ENCODE measurements at regions not wholly inside any gene's neighbourhood (a gene's known extent, or its start where the extent isn't known, plus 50 kb on each side); places are given as distances from the start of the nearest gene placed in this dataset.

- H4K5ac ChIP-seq (ENCODE audit: insufficient read length, low read depth, low read length): no peak overlapping the region
- WGBS (ENCODE audit: extremely low coverage, insufficient read length, low lambda C conversion rate): no CpG with 5 or more reads among the region's 1 CpG
Observed at GRCh38 chr4:32930700-32931099, 2210.5 kb downstream of the PCDH7 start.

More at GRCh38 chr4:32930700-32931099, 2210.5 kb downstream of the PCDH7 start:
- Histone ChIP-seq H2BK5ac (ENCODE audit: insufficient read length, low read length) (no peak overlapping the region), H2AFZ (ENCODE audit: low read length) (no peak overlapping the region), H3K79me1 (ENCODE audit: insufficient read depth, low read depth, low read length, poor library complexity, severe bottlenecking) (no peaks in the 10 kb centered on the region), H3K23ac (ENCODE audit: insufficient read length, low read depth, low read length) (no peak overlapping the region), H3K23me2 (ENCODE audit: insufficient read length, low read depth, low read length, poor library complexity, severe bottlenecking) (no peaks in the 10 kb centered on the region), H4K91ac (ENCODE audit: insufficient read length, low read depth, low read length) (no peak overlapping the region), H3K79me2 (ENCODE audit: insufficient read depth, low read length) (no peaks in the 10 kb centered on the region), H2BK15ac (ENCODE audit: low read depth, low read length) (no peak overlapping the region), H3K4ac (ENCODE audit: low read depth, low read length) (no peak overlapping the region), H2BK120ac (ENCODE audit: low read depth, low read length, poor library complexity, severe bottlenecking) (no peak overlapping the region), H2BK12ac (ENCODE audit: insufficient read length, low read depth, low read length) (no peak overlapping the region), H2AK5ac (ENCODE audit: insufficient read length, low read length) (no peak overlapping the region), H3T11ph (ENCODE audit: low read length) (no peak overlapping the region), H4K8ac (replicated peaks; ENCODE audit: insufficient read length, low read depth, low read length) (no peak overlapping the region), H3K18ac (ENCODE audit: insufficient read length, low read depth, low read length) (no peak overlapping the region), H3K14ac (ENCODE audit: insufficient read depth, low read length) (no peak overlapping the region), H2BK20ac (ENCODE audit: low read depth, low read length, poor library complexity, severe bottlenecking) (no peak overlapping the region), H3K9me3 (ENCODE audit: control insufficient read depth, low read depth, low read length) (no peaks in the 10 kb centered on the region), H4K20me1 (ENCODE audit: control insufficient read depth, insufficient read depth, insufficient read length) (no peaks in the 10 kb centered on the region), H3K4me2 (ENCODE audit: insufficient read depth, insufficient read length, low read length) (no peak overlapping the region), H3K9ac (ENCODE audit: extremely low read depth, insufficient read length, low read length) (no peak overlapping the region), H3K4me1 (ENCODE audit: insufficient read depth, low read length) (no peaks in the 10 kb centered on the region), H3K27ac (ENCODE audit: insufficient read length, low read depth, low read length) (no peak overlapping the region), H3K27me3 (ENCODE audit: insufficient read depth, low read length) (no peaks in the 10 kb centered on the region), H3K56ac (ENCODE audit: insufficient read length, low read depth, low read length) (no peak overlapping the region)
- Mint-ChIP-seq H3K27ac (no peak overlapping the region), H3K4me3 (no peak overlapping the region), H3K27me3 (ENCODE audit: low read depth) (no peaks in the 10 kb centered on the region), H3K36me3 (ENCODE audit: insufficient read depth in 1 of 3, low read depth in 3 of 3) (no peaks in the 10 kb centered on the region; a peak in 1 of 7 replicates), H3K4me1 (peaks cover 8 to 10% of the 10 kb centered on the region in 2 experiments; a peak in 3 of 4 replicates), H3K9me3 (no peaks in the 10 kb centered on the region; a peak in 1 of 5 replicates)
- no peak for DNase-seq
- no peak for TF ChIP-seq CTCF (conservative IDR thresholded peaks at IDR 0.05)

All from H9 (cell line).